ENCODE measurements at regions not wholly inside any gene's neighbourhood (a gene's known extent, or its start where the extent isn't known, plus 50 kb on each side); places are given as distances from the start of the nearest gene placed in this dataset.

DNA sequence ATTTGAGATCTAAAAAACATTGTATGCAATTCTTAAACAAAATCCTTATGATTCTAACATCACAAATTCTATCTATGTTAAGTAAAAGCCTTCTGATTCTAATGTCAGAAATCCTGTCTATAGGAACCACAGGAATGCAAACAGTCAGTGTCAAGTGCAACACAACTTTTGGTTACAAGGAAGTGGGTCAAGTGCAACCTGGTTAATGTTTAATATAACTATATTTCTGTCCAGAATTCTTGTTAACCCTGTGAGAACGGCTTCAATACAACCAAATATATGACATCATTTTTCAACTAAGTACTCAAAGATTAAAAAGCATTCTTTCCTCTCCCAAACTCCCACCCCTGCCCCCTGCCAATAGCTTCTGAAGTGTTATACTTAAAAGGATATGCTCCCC lies 107.9 kb upstream of the PLEKHA5 start:
- no peak for DNase-seq

GRCh38 chr12:19025582-19025981 lies 104.0 kb upstream of the PLEKHA5 start:
- no peak for DNase-seq

- no peak for DNase-seq
Measured at GRCh38 chr12:19026034-19026433, 103.5 kb upstream of the PLEKHA5 start.

- no peak for DNase-seq
Measured at GRCh38 chr12:19026614-19027488, 102.7 kb upstream of the PLEKHA5 start.

DNA sequence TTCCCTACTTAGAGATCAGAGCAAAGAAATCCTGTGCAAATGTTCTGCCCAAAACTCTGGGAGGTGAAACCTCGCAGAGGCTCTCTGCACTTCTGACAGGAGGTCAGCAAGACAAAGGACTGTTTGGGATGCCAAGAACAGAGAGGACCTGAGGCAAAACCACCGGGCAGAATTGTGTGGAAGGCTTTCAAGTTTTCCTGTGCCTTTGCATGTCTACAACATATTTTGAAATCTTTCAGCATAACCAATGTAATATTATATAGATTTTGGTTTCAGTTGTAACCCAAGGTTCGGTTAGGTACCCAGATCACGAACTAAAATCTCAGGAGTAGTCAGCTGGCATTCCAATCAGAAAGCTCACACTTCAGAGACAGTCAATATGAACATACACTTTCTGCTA lies 99.4 kb upstream of the PLEKHA5 start:
- no peak for DNase-seq

GRCh38 chr12:19030603-19031002 lies 98.9 kb upstream of the PLEKHA5 start:
- no peak for DNase-seq

GRCh38 chr12:19031032-19031431 lies 98.5 kb upstream of the PLEKHA5 start:
- no peak for DNase-seq

- DNase-seq, result no peak
Measured at GRCh38 chr12:19032826-19033225, 96.7 kb upstream of the PLEKHA5 start.

- no peak for DNase-seq
Measured at GRCh38 chr12:19033244-19033643, 96.3 kb upstream of the PLEKHA5 start.

DNA sequence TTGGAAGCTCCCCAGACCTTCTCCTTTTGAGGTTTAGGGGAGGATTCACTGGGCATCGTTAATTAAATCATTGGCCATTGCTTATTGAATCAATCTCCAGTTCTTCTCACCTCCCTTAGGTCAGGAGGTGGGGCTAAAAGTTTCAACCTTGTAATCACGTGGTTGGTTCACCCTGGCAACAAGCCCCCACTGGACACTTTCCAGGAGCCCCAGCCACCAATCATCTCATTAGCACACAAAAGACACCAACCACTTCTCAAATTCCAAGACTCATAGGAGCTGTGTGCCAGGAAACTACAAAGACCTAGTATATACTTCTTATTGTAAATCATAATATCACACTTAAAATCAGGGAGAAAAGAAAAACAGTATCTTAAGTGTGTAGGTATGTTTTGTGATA lies 94.6 kb upstream of the PLEKHA5 start:
- no peak for DNase-seq

- no peak for DNase-seq
Measured at GRCh38 chr12:19035536-19035935, 94.0 kb upstream of the PLEKHA5 start.

DNA sequence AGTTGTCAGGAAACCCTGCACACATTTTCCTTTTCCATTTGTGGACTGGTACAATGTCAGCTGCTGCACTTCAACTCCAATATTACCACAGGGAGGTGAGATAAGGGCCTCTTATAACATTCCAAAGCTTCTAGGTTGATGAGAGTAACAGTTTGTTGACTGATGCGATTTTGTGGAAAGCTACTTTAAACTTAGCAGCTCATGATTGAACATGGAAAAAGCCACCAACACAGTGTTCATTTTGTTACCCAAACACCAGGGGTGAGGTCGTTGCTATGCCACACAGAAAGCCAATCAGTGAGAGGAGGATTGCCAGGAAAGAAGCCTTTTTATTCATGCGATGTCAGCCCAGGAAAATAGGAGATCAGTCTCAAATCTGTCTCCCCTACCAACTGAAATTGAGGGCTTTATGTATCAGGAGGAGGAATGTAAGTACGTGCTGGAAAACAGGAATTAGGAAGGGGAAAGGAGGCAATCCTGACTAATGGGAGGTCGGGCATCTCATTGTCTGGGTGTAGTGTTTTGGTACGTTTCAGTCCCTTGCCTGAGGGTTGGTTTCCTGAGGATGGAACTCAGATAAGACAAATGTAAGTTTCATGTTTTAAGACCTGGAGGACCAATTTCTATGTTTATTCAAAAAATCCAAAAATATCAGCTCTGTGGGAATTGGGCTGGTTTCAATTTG lies 92.7 kb upstream of the PLEKHA5 start:
- no peak for DNase-seq

GRCh38 chr12:19038209-19038608 lies 91.3 kb upstream of the PLEKHA5 start:
- DNase-seq, result no peak

- DNase-seq, result no peak
Measured at GRCh38 chr12:19039515-19039914, 90.0 kb upstream of the PLEKHA5 start.

DNA sequence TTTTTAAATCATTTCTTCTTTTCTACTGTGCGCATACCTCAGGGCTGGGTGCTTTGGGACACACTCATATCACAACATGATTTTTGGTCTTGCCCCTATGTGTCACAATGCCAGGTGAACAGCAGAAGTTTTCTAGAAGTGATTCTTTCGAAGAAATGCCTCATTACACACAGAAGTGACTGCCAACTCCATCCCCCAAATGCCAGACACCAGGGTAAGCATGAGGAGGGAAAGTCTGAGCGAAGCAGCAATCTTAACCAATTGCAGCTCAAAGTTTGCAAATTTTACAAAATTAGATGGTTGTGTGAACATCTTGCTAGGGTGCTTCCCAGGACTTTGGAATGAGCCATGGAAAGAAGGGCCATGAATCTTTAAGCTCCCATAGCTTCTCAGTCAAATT lies 87.3 kb upstream of the PLEKHA5 start:
- no peak for DNase-seq

GRCh38 chr12:19044430-19044829 lies 85.1 kb upstream of the PLEKHA5 start:
- no peak for DNase-seq

DNA sequence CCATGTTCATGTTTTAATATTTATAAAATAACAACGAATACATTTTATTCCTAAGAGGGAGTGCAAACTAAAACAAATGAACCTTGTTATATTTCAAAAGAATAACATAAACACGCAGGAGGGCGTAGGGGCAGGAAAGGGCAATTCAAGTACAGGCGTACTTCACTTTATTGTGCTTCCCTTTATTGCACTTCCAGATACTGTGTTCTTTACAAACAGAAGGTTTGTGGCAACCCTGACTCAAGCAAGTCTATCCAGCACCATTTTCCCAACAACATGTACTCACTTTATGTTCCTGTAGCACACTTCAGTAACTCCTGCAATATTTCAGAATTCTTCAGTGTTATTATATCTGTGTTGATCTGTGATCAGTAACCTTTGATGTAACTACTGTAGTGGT lies 84.6 kb upstream of the PLEKHA5 start:
- no peak for DNase-seq

DNA sequence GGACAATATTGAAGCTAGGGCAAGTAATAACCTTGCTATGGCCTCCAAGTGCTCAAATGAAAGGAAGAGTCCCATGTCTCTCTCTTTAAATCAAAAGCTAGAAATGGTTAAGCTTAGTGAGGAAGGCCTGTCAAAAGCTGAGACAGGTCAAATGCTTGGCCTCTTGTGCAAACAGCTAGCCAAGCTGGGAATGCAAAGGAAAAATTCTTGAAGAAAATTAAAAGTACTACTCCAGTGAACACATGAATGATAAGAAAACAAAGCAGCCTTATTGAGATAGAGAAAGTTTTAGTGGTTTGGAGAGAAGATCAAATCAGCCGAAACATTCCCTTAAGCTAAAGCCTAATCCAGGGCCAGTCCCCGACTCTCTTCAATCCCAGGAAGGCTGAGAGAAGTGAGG lies 84.1 kb upstream of the PLEKHA5 start:
- no peak for DNase-seq

GRCh38 chr12:19048943-19049342 lies 80.6 kb upstream of the PLEKHA5 start:
- no peak for DNase-seq

DNA sequence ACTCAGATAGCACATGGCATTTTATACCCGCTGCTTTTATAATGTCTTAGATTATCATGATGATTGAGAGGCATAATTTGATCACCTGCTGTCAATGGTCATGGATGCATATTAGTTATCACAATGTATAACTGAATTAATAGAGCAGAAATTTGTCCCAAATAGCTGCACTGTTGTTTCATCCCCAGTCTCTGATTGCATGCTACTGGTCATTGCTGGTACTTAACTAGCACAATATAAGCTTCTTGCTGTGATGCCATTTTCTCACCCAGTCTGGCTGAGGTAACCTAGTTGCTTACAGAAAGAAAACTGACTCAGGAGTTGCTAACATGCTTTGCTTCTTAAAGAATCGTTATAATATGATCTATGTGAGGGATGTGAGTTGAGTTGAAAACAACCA lies 76.8 kb upstream of the PLEKHA5 start:
- DNase-seq, result no peak

DNA sequence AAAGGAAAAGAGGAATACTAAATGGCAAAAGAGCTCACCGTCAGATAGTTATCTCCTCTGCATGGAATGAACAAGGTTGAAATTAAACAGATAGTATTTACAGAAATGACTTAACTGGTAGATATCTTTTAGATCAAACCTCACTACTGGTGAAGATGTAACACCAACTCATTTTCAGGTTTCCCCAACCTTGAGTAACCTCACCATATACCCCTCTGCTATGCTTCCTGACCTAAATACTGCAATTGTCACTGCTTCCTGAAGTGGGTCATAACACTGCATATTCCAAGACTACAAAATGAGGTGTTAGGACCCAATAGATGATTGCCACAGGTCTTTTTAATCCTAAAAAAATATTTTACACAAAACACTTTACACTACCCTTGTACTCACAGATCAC lies 76.3 kb upstream of the PLEKHA5 start:
- no peak for DNase-seq

GRCh38 chr12:19054035-19054434 lies 75.5 kb upstream of the PLEKHA5 start:
- no peak for DNase-seq

- no peak for DNase-seq
Measured at GRCh38 chr12:19055589-19055988, 73.9 kb upstream of the PLEKHA5 start.

GRCh38 chr12:19058235-19059021 lies 71.1 kb upstream of the PLEKHA5 start:
- no peak for DNase-seq

All from COR-L47 (cell line).